Lung (tissue), 11 donors: ENCODE measurements at regions not wholly inside any gene's neighbourhood (a gene's known extent, or its start where the extent isn't known, plus 50 kb on each side); places are given as distances from the start of the nearest gene placed in this dataset.

Source experiments
- ATAC-seq: fragments of 200-7000 bp; cut with Tn5 transposase; one replicate; pipeline ENCODE4 v1.9.1; 2020; ENCODE audit warnings: moderate number of reproducible peaks; ENCODE audit not compliant: insufficient read depth, low FRiP score
- DNase-seq, 3 donors: peaks; one replicate each; pipeline ENCODE4 v3.0.0-alpha.2; 2013 to 2017
- H3K27ac ChIP-seq, 2 donors: one replicate each; pipeline ENCODE4 v1.5.1; 2013; ENCODE audit warnings: mild to moderate bottlenecking in 2 of 2, moderate library complexity in 2 of 2, control low read depth in 1 of 2, inconsistent platforms in 1 of 2, low read depth in 1 of 2, low read length in 1 of 2
- H3K27me3 ChIP-seq, 3 donors: one replicate each; pipeline ENCODE4 v1.5.1; 2013; ENCODE audit warnings: low read length in 2 of 3; ENCODE audit not compliant: control insufficient read depth in 3 of 3, insufficient read depth in 3 of 3
- H3K36me3 ChIP-seq, 4 donors: one replicate each; pipeline ENCODE4 v1.5.1; 2013; ENCODE audit warnings: low read length in 4 of 4, mild to moderate bottlenecking in 1 of 4, moderate library complexity in 1 of 4; ENCODE audit not compliant: control insufficient read depth in 4 of 4, insufficient read depth in 4 of 4
- H3K4me1 ChIP-seq, 5 donors: one replicate each; pipeline ENCODE4 v1.5.1; 2013; ENCODE audit warnings: low read length in 5 of 5, mild to moderate bottlenecking in 2 of 5, moderate library complexity in 1 of 5; ENCODE audit not compliant: control insufficient read depth in 5 of 5, insufficient read depth in 5 of 5
- H3K4me3 ChIP-seq: one replicate; pipeline ENCODE4 v1.5.1; 2013; ENCODE audit warnings: mild to moderate bottlenecking, control low read depth, moderate library complexity
- H3K9ac ChIP-seq, 2 donors: one replicate each; pipeline ENCODE4 v1.5.1; 2013; ENCODE audit warnings: low read length in 2 of 2, control low read depth in 1 of 2; ENCODE audit not compliant: insufficient read depth in 1 of 2
- H3K9me3 ChIP-seq, 4 donors: one replicate each; pipeline ENCODE4 v1.5.1; 2013; ENCODE audit warnings: low read length in 3 of 4, mild to moderate bottlenecking in 1 of 4, moderate library complexity in 1 of 4; ENCODE audit not compliant: control insufficient read depth in 4 of 4, insufficient read depth in 3 of 4
- CTCF ChIP-seq: IDR thresholded peaks from 2 replicates; pipeline ENCODE4 v1.5.1; 2012; ENCODE audit warnings: mild to moderate bottlenecking; ENCODE audit errors: control extremely low read depth, extremely low read depth
- WGBS, 2 donors: extraction: QIAGEN DNeasy Blood & Tissue Kit; methylation state at CpG; one replicate each; pipeline ENCODE4 v1.1.7; 2013; 5-methylcytosine and 5-hydroxymethylcytosine counted together
- donor health status: control.
- donor health status: control.
- donor health status: Bipolar disorder and iron deficiency.
- donor health status: healthy.
- donor health status: DM: yes; HTN: yes; CAD: no.

GRCh38 chr5:91937121-91937520, 554.0 kb upstream of the ARRDC3 start:
- H3K9ac ChIP-seq: no peak overlapping the region
- TF ChIP-seq CTCF: no peak
- no peaks in the 10 kb centered on the region for H3K27me3 ChIP-seq
- no peaks in the 10 kb centered on the region for H3K9me3 ChIP-seq
- H3K4me1 ChIP-seq: no peaks in the 10 kb centered on the region
- H3K36me3 ChIP-seq: no peaks in the 10 kb centered on the region
- H3K4me3 ChIP-seq: no peak overlapping the region
- ATAC-seq: no peak
- H3K27ac ChIP-seq: no peak overlapping the region
- no peak for DNase-seq

- no peaks in the 10 kb centered on the region for H3K36me3 ChIP-seq
- H3K9ac ChIP-seq: no peak overlapping the region
- ATAC-seq (no peak), DNase-seq (no peak)
- H3K9me3 ChIP-seq: no peaks in the 10 kb centered on the region
- no peaks in the 10 kb centered on the region for H3K27me3 ChIP-seq
- no peak overlapping the region for H3K27ac ChIP-seq
- no peaks in the 10 kb centered on the region for H3K4me1 ChIP-seq
- 62 to 82% methylated on average over 1 of the region's 1 CpG for WGBS, 2 donors
- TF ChIP-seq CTCF: no peak
- no peak overlapping the region for H3K4me3 ChIP-seq
Observed at GRCh38 chr5:91929522-91929817, 546.4 kb upstream of the ARRDC3 start.

GRCh38 chr5:91928754-91929521, 545.8 kb upstream of the ARRDC3 start:
- no peaks in the 10 kb centered on the region for H3K4me1 ChIP-seq
- no peaks in the 10 kb centered on the region for H3K9me3 ChIP-seq
- H3K36me3 ChIP-seq: no peaks in the 10 kb centered on the region
- H3K27me3 ChIP-seq: no peaks in the 10 kb centered on the region
- 50 to 95% methylated on average over 1 of the region's 1 CpG for WGBS, 2 donors
- DNase-seq (peak in 2 of 3 donors; percentile 33 to 45), ATAC-seq (no peak)
- H3K9ac ChIP-seq: no peak overlapping the region
- no peak overlapping the region for H3K27ac ChIP-seq
- no peak for TF ChIP-seq CTCF
- no peak overlapping the region for H3K4me3 ChIP-seq

GRCh38 chr5:91927439-91927838, 544.3 kb upstream of the ARRDC3 start:
- DNase-seq (no peak), ATAC-seq (no peak)
- H3K36me3 ChIP-seq: no peaks in the 10 kb centered on the region
- no peak overlapping the region for H3K9ac ChIP-seq
- H3K4me1 ChIP-seq: no peaks in the 10 kb centered on the region
- TF ChIP-seq CTCF: no peak
- no peaks in the 10 kb centered on the region for H3K9me3 ChIP-seq
- no peaks in the 10 kb centered on the region for H3K27me3 ChIP-seq
- H3K4me3 ChIP-seq: no peak overlapping the region
- no peak overlapping the region for H3K27ac ChIP-seq
- WGBS, 2 donors: 88 to 93% methylated on average over 2 of the region's 2 CpGs
